Nephron (organoid): ENCODE measurements at regions not wholly inside any gene's neighbourhood (a gene's known extent, or its start where the extent isn't known, plus 50 kb on each side); places are given as distances from the start of the nearest gene placed in this dataset.

Experiments
- H3K27ac Mint-ChIP-seq, 3 experiments: 2 replicates each; pipeline ENCODE4 v1.8.0; 2020; ENCODE audit warnings: mixed read lengths in 3 of 3, mild to moderate bottlenecking in 2 of 3, moderate library complexity in 1 of 3
- H3K27me3 Mint-ChIP-seq: 2 replicates; pipeline ENCODE4 v1.8.0; 2021; ENCODE audit warnings: low read depth, mild to moderate bottlenecking, moderate library complexity, mixed read lengths
- H3K36me3 Mint-ChIP-seq: 2 replicates; pipeline ENCODE4 v1.8.0; 2020; ENCODE audit warnings: low read depth, mixed read lengths
- H3K4me1 Mint-ChIP-seq: 2 replicates; pipeline ENCODE4 v1.8.0; 2020; ENCODE audit warnings: mixed read lengths
- H3K4me3 Mint-ChIP-seq, 3 experiments: 2 replicates each; pipeline ENCODE4 v1.8.0; 2020; ENCODE audit warnings: mild to moderate bottlenecking in 3 of 3, mixed read lengths in 3 of 3, moderate library complexity in 2 of 3
- H3K9me3 Mint-ChIP-seq: 2 replicates; pipeline ENCODE4 v1.8.0; 2020; ENCODE audit warnings: mixed read lengths
- CTCF ChIP-seq, 3 experiments: fragments of 200-600 bp; sonication (generic); IDR thresholded peaks; one replicate each; pipeline ENCODE4 v1.5.0; 2021; ENCODE audit warnings: antibody characterized with exemption in 3 of 3; ENCODE audit not compliant: unreplicated experiment in 3 of 3

GRCh38 chr3:13133471-13133981, 60.3 kb upstream of the IQSEC1 start:
- Mint-ChIP-seq H3K4me1 (no peaks in the 10 kb centered on the region), H3K36me3 (no peaks in the 10 kb centered on the region), H3K27me3 (peaks cover 31% of the 10 kb centered on the region), H3K4me3 (no peak overlapping the region), H3K27ac (no peak overlapping the region), H3K9me3 (no peaks in the 10 kb centered on the region)
- TF ChIP-seq CTCF (IDR thresholded peaks at IDR 0.05; ENCODE audit: unreplicated experiment in 3 of 3): no peak

- H3K4me3 Mint-ChIP-seq: no peak overlapping the region
- peaks cover 26% of the 10 kb centered on the region for H3K27me3 Mint-ChIP-seq
These were observed 59.6 kb upstream of the IQSEC1 start for GRCh38 chr3:13132731-13133410.

GRCh38 chr3:13132281-13132680, 59.1 kb upstream of the IQSEC1 start:
- Mint-ChIP-seq H3K9me3 (no peaks in the 10 kb centered on the region), H3K27ac (no peak overlapping the region), H3K36me3 (no peaks in the 10 kb centered on the region), H3K4me1 (no peaks in the 10 kb centered on the region), H3K4me3 (no peak overlapping the region), H3K27me3 (peaks cover 25% of the 10 kb centered on the region)
- no peak for TF ChIP-seq CTCF (IDR thresholded peaks at IDR 0.05; ENCODE audit: unreplicated experiment in 3 of 3)

More at GRCh38 chr3:13132731-13133410, 59.6 kb upstream of the IQSEC1 start:
- Mint-ChIP-seq H3K9me3 (no peaks in the 10 kb centered on the region), H3K4me1 (no peaks in the 10 kb centered on the region), H3K36me3 (no peaks in the 10 kb centered on the region), H3K27ac (no peak overlapping the region)
- TF ChIP-seq CTCF (IDR thresholded peaks at IDR 0.05; ENCODE audit: unreplicated experiment in 3 of 3): no peak

GRCh38 chr3:13130464-13131193, 57.4 kb upstream of the IQSEC1 start:
- no peak for TF ChIP-seq CTCF (IDR thresholded peaks at IDR 0.05; ENCODE audit: unreplicated experiment in 3 of 3)
- H3K27ac Mint-ChIP-seq: no peak overlapping the region

GRCh38 chr3:13125092-13126015, 52.1 kb upstream of the IQSEC1 start:
- Mint-ChIP-seq H3K36me3 (no peaks in the 10 kb centered on the region), H3K27me3 (peaks cover 10% of the 10 kb centered on the region), H3K4me3 (no peak overlapping the region), H3K4me1 (peaks cover 7% of the 10 kb centered on the region), H3K9me3 (no peaks in the 10 kb centered on the region), H3K27ac (no peak overlapping the region)
- no peak for TF ChIP-seq CTCF (IDR thresholded peaks at IDR 0.05; ENCODE audit: unreplicated experiment in 3 of 3)

More at GRCh38 chr3:13130464-13131193, 57.4 kb upstream of the IQSEC1 start:
- H3K36me3 Mint-ChIP-seq: no peaks in the 10 kb centered on the region
- H3K9me3 Mint-ChIP-seq: no peaks in the 10 kb centered on the region
- peaks cover 7% of the 10 kb centered on the region for H3K4me1 Mint-ChIP-seq
- peaks cover 18% of the 10 kb centered on the region for H3K27me3 Mint-ChIP-seq
- H3K4me3 Mint-ChIP-seq: no peak overlapping the region
